ENCODE measurements at regions not wholly inside any gene's neighbourhood (a gene's known extent, or its start where the extent isn't known, plus 50 kb on each side); places are given as distances from the start of the nearest gene placed in this dataset.

DNA sequence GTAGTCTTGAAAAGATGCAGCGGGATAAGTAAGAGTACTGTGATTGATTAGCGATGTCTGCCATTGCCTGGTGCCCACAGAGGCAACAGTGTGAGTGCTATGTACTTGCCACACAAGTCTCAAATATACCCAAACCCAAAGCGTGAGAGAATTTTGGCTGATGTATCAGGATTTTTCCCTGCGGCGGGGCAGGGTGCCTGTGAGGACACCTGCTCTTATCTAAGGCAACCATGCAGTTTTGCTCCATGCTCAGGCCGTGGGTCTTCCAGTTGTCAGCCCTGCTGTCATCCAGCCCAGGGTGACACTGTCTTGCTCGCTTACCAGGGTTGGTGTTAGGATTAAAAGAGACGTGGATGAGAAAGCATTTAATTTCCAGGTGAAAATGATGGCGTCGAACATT lies 202.7 kb downstream of the PTPRU start:
- TF ChIP-seq EZH2phosphoT487 (IDR thresholded peaks at IDR 0.05; ENCODE audit: borderline replicate concordance, low read length) = no peak
- TF ChIP-seq, protein P1, sequence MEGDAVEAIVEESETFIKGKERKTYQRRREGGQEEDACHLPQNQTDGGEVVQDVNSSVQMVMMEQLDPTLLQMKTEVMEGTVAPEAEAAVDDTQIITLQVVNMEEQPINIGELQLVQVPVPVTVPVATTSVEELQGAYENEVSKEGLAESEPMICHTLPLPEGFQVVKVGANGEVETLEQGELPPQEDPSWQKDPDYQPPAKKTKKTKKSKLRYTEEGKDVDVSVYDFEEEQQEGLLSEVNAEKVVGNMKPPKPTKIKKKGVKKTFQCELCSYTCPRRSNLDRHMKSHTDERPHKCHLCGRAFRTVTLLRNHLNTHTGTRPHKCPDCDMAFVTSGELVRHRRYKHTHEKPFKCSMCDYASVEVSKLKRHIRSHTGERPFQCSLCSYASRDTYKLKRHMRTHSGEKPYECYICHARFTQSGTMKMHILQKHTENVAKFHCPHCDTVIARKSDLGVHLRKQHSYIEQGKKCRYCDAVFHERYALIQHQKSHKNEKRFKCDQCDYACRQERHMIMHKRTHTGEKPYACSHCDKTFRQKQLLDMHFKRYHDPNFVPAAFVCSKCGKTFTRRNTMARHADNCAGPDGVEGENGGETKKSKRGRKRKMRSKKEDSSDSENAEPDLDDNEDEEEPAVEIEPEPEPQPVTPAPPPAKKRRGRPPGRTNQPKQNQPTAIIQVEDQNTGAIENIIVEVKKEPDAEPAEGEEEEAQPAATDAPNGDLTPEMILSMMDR (IDR thresholded peaks at IDR 0.05; ENCODE audit: low read depth, low read length, poor library complexity, severe bottlenecking) = no peak
- Histone ChIP-seq H3K9me3 (ENCODE audit: control insufficient read depth, insufficient read depth, low read length) (no peaks in the 10 kb centered on the region), H3F3A (ENCODE audit: control insufficient read depth, insufficient read depth) (no peaks in the 10 kb centered on the region), H3K9me2 (replicated peaks; ENCODE audit: control insufficient read depth, low read length) (no peaks in the 10 kb centered on the region), H3K4me3 (ENCODE audit: low read length) (no peak overlapping the region), H3K79me2 (ENCODE audit: control insufficient read depth, low read length) (no peaks in the 10 kb centered on the region), H3K27ac (ENCODE audit: low read depth, low read length) (no peak overlapping the region), H3K4me1 (ENCODE audit: control insufficient read depth, low read length) (no peaks in the 10 kb centered on the region), H4K20me1 (ENCODE audit: control insufficient read depth, insufficient read depth, low read depth, low read length) (no peaks in the 10 kb centered on the region), H3K27me3 (ENCODE audit: control insufficient read depth, low read length) (peaks cover 13% of the 10 kb centered on the region), H3K4me2 (ENCODE audit: low read length) (no peak overlapping the region), H3K36me3 (ENCODE audit: control insufficient read depth, low read length) (no peaks in the 10 kb centered on the region)

DNA sequence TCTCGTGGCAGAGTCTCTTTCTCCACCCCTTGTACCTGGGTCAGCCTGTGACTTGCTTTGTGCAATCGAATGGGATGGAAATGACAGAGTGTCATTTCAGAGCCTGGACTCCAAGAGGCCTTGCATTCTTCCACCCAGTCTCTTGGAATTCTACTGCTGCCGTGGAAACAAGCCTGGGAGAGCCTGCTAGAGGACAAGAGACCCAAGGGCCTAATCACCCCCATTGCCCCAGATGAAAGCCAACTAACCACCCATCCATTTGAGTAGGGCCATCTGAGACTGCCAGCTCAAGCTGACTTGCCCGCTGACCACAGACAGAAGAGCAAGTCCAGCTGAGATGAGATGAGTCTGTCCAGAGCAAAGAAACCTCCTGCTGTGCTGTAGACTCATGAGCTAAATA lies 201.6 kb downstream of the PTPRU start:
- H3K9me2 ChIP-seq (replicated peaks; ENCODE audit: control insufficient read depth, low read length) = no peaks in the 10 kb centered on the region
- no peak for TF ChIP-seq EZH2phosphoT487 (IDR thresholded peaks at IDR 0.05; ENCODE audit: borderline replicate concordance, low read length)
- TF ChIP-seq, protein P1 (IDR thresholded peaks at IDR 0.05; ENCODE audit: low read depth, low read length, poor library complexity, severe bottlenecking) = no peak
- no peak overlapping the region for H3K4me3 ChIP-seq (ENCODE audit: low read length)
- no peaks in the 10 kb centered on the region for H3K4me1 ChIP-seq (ENCODE audit: control insufficient read depth, low read length)
- H3K9me3 ChIP-seq (ENCODE audit: control insufficient read depth, insufficient read depth, low read length) = no peaks in the 10 kb centered on the region
- no peaks in the 10 kb centered on the region for H3F3A ChIP-seq (ENCODE audit: control insufficient read depth, insufficient read depth)
- no peaks in the 10 kb centered on the region for H3K79me2 ChIP-seq (ENCODE audit: control insufficient read depth, low read length)
- H3K36me3 ChIP-seq (ENCODE audit: control insufficient read depth, low read length) = no peaks in the 10 kb centered on the region
- no peak overlapping the region for H3K4me2 ChIP-seq (ENCODE audit: low read length)
- peaks cover 13% of the 10 kb centered on the region for H3K27me3 ChIP-seq (ENCODE audit: control insufficient read depth, low read length)
- H4K20me1 ChIP-seq (ENCODE audit: control insufficient read depth, insufficient read depth, low read depth, low read length) = no peaks in the 10 kb centered on the region
- H3K27ac ChIP-seq (ENCODE audit: low read depth, low read length) = no peak overlapping the region

DNA sequence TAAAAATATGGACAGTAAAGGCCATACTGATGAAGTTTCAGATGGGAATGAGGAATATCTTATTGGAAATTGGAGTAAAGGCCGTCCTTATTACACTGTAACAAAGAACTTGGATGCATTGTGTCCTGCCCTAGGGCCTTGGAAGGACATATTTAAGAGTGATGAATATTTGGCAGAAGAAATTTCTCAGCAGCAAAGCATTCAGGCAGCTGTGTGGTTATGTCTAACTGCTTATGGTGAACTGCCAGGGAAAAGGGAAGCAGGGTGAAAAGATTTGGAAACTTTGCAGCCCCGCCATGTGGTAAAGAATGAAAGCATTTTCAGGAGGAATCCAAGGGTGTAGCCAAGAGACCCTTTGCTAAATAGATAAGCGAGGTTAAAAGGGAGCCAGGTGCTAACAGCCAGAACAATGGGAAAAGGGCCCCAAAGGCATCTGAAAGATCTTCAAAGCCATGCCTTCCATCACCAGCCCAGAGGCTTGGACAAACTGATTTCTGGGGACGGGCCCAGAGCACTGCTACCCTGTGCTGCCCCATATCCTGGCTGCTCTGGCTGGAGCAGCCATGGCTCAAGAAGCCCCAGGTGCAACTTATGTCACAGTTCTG lies 200.0 kb downstream of the PTPRU start:
- Histone ChIP-seq H3F3A (ENCODE audit: control insufficient read depth, insufficient read depth) (no peaks in the 10 kb centered on the region), H3K4me2 (ENCODE audit: low read length) (no peak overlapping the region), H3K27ac (ENCODE audit: low read depth, low read length) (no peak overlapping the region), H3K79me2 (ENCODE audit: control insufficient read depth, low read length) (no peaks in the 10 kb centered on the region), H3K27me3 (ENCODE audit: control insufficient read depth, low read length) (peaks cover 13% of the 10 kb centered on the region), H3K36me3 (ENCODE audit: control insufficient read depth, low read length) (no peaks in the 10 kb centered on the region), H3K9me3 (ENCODE audit: control insufficient read depth, insufficient read depth, low read length) (no peaks in the 10 kb centered on the region), H3K4me3 (ENCODE audit: low read length) (no peak overlapping the region), H3K4me1 (ENCODE audit: control insufficient read depth, low read length) (no peaks in the 10 kb centered on the region), H4K20me1 (ENCODE audit: control insufficient read depth, insufficient read depth, low read depth, low read length) (no peaks in the 10 kb centered on the region), H3K9me2 (replicated peaks; ENCODE audit: control insufficient read depth, low read length) (no peaks in the 10 kb centered on the region)
- no peak for TF ChIP-seq EZH2phosphoT487 (IDR thresholded peaks at IDR 0.05; ENCODE audit: borderline replicate concordance, low read length)
- TF ChIP-seq, protein P1 (IDR thresholded peaks at IDR 0.05; ENCODE audit: low read depth, low read length, poor library complexity, severe bottlenecking) = no peak
